KMS-11 (cell line): ENCODE measurements at regions not wholly inside any gene's neighbourhood (a gene's known extent, or its start where the extent isn't known, plus 50 kb on each side); places are given as distances from the start of the nearest gene placed in this dataset.

Experiments used
- H2AFZ ChIP-seq: fragments of 200-600 bp; sonication (generic); 2 replicates; pipeline ENCODE4 v1.6.1; 2016; ENCODE audit warnings: antibody characterized with exemption, mixed run types, low read depth
- H3K27ac ChIP-seq: fragments of 200-600 bp; sonication (generic); 2 replicates; pipeline ENCODE4 v1.6.1; 2016; ENCODE audit warnings: mild to moderate bottlenecking, mixed run types
- H3K27me3 ChIP-seq: fragments of 200-600 bp; sonication (generic); 2 replicates; pipeline ENCODE4 v1.6.1; 2017; ENCODE audit warnings: mild to moderate bottlenecking, low read depth, mixed run types, moderate library complexity; ENCODE audit not compliant: insufficient read depth
- H3K36me3 ChIP-seq: fragments of 200-600 bp; sonication (generic); 2 replicates; pipeline ENCODE4 v1.6.1; 2017; ENCODE audit warnings: mild to moderate bottlenecking, mixed run types; ENCODE audit not compliant: insufficient read depth
- H3K4me1 ChIP-seq: fragments of 200-600 bp; sonication (generic); 2 replicates; pipeline ENCODE4 v1.6.1; 2016; ENCODE audit warnings: mild to moderate bottlenecking, low read depth, mixed run types; ENCODE audit not compliant: poor library complexity, severe bottlenecking
- H3K4me2 ChIP-seq: fragments of 200-600 bp; sonication (generic); 2 replicates; pipeline ENCODE4 v1.7.0; 2016; ENCODE audit warnings: mild to moderate bottlenecking, mixed run types
- H3K4me3 ChIP-seq: fragments of 200-600 bp; sonication (generic); IDR thresholded peaks from 2 replicates; pipeline ENCODE4 v1.6.1; 2017; ENCODE audit warnings: low read depth, low read length, mixed read lengths; ENCODE audit not compliant: insufficient read depth
- H3K79me2 ChIP-seq: fragments of 200-600 bp; sonication (generic); 2 replicates; pipeline ENCODE4 v1.6.1; 2016; ENCODE audit warnings: low read depth, mixed run types; ENCODE audit not compliant: insufficient read depth
- H3K9ac ChIP-seq: fragments of 200-600 bp; sonication (generic); 2 replicates; pipeline ENCODE4 v1.6.1; 2016; ENCODE audit warnings: mild to moderate bottlenecking, mixed run types
- H4K20me1 ChIP-seq: fragments of 200-600 bp; sonication (generic); 2 replicates; pipeline ENCODE4 v1.6.1; 2016; ENCODE audit warnings: mild to moderate bottlenecking, mixed run types; ENCODE audit not compliant: insufficient read depth
- CTCF ChIP-seq: fragments of 200-600 bp; sonication (generic); conservative IDR thresholded peaks from 2 replicates; pipeline ENCODE4 v1.6.1; 2017; ENCODE audit warnings: low read depth, mild to moderate bottlenecking, antibody characterized with exemption, low read length, moderate library complexity, mixed read lengths

DNA sequence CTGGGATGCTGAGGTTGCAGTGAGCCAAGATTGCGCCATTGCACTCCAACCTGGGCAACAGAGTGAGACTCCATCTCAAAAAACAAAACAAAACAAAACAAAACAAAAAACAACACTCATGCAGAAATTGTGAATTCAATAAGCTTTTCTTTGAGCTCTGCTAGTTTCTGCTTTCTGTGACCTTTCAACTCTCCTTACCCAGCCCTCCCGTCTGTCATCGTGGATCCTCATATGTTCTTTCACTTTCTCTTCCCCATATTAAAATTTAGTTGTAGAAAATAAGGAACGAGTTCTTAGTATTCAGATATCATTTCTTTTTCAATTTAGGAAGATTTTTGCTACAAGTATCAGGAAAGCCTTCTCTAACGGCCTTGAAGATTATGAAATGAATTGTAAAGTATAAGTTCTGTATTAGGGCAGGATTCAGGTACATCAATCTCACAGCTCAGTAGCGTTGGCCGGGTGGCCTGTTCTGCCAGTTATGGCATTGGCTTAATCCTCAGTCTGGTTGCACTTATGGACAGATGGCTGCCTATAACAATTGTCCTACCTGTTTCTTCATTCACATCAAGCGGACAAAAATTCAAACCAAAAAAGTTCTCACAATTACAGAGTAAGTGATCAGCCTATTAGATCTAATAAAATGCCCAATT is 1167.0 kb downstream of the SORCS3 start:
- Histone ChIP-seq H3K27ac (no peak overlapping the region), H3K9ac (no peak overlapping the region), H3K4me2 (no peak overlapping the region), H4K20me1 (no peaks in the 10 kb centered on the region), H3K4me1 (no peaks in the 10 kb centered on the region), H3K4me3 (no peak overlapping the region), H3K79me2 (no peaks in the 10 kb centered on the region), H3K27me3 (no peaks in the 10 kb centered on the region), H2AFZ (no peak overlapping the region), H3K36me3 (no peaks in the 10 kb centered on the region)
- no peak for TF ChIP-seq CTCF

DNA sequence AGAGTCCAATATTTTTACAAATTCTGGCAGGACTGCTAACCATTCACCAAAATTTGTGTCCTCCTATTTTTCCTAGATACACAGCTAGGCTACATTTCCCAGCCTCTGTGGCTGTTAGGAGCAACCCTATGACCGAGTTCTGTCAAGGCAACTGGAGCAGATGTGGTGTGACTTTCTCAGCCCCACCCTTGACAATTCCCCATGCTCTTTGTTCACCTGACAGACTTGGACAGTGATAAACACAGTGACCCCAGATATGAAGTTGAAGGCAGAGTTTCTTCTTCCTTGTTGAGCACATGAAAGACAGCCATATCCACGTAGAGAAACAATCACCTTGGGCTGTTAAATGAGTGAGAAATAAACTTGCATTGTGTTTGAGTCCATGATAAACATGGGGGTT is 1162.1 kb downstream of the SORCS3 start:
- H3K4me2 ChIP-seq, result no peak overlapping the region
- H3K9ac ChIP-seq, result no peak overlapping the region
- H3K4me1 ChIP-seq, result no peaks in the 10 kb centered on the region
- H4K20me1 ChIP-seq, result no peaks in the 10 kb centered on the region
- H3K27me3 ChIP-seq, result no peaks in the 10 kb centered on the region
- no peak overlapping the region for H2AFZ ChIP-seq
- TF ChIP-seq CTCF, result no peak
- no peak overlapping the region for H3K27ac ChIP-seq
- H3K4me3 ChIP-seq, result no peak overlapping the region
- no peaks in the 10 kb centered on the region for H3K79me2 ChIP-seq
- no peaks in the 10 kb centered on the region for H3K36me3 ChIP-seq

- Histone ChIP-seq H3K27ac (no peak overlapping the region), H3K4me2 (no peak overlapping the region), H4K20me1 (no peaks in the 10 kb centered on the region), H3K4me1 (no peaks in the 10 kb centered on the region), H3K4me3 (no peak overlapping the region), H3K36me3 (no peaks in the 10 kb centered on the region), H3K79me2 (no peaks in the 10 kb centered on the region), H3K27me3 (no peaks in the 10 kb centered on the region), H2AFZ (no peak overlapping the region), H3K9ac (no peak overlapping the region)
- TF ChIP-seq CTCF, result no peak
Observed at GRCh38 chr10:105800641-105801040, 1159.6 kb downstream of the SORCS3 start.

DNA sequence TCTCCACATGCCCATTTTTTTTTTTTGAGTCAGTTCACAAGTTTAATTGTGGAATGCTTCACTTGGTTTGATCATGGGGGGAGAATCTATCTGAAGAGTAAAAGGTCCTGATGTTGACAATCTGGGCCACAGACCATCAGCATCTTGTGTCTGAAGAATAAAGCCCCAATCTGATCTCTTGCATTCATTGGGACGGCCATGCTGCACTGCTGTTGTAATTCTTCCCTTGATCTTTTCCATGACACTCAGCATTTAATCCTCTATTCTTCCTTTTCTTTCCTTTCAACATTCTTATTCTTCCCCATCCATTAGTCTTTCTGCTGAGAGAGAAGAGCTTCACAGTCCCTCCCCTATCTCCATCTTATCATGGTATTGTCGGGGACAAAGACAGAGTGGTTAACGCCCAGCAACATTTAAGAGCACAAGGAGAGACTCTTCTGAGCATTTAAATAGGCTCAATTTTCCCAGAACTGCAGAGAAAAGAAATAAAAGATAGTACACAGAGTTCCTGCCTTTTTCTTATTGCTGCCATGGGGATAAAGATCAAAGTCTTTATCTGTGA is 1157.3 kb downstream of the SORCS3 start:
- Histone ChIP-seq H3K36me3 (no peaks in the 10 kb centered on the region), H3K4me3 (no peak overlapping the region), H3K27me3 (no peaks in the 10 kb centered on the region), H3K9ac (no peak overlapping the region), H2AFZ (no peak overlapping the region), H4K20me1 (no peaks in the 10 kb centered on the region), H3K4me2 (no peak overlapping the region), H3K79me2 (no peaks in the 10 kb centered on the region), H3K4me1 (no peaks in the 10 kb centered on the region), H3K27ac (no peak overlapping the region)
- TF ChIP-seq CTCF, result no peak
